ENCODE measurements at regions not wholly inside any gene's neighbourhood (a gene's known extent, or its start where the extent isn't known, plus 50 kb on each side); places are given as distances from the start of the nearest gene placed in this dataset.

DNA sequence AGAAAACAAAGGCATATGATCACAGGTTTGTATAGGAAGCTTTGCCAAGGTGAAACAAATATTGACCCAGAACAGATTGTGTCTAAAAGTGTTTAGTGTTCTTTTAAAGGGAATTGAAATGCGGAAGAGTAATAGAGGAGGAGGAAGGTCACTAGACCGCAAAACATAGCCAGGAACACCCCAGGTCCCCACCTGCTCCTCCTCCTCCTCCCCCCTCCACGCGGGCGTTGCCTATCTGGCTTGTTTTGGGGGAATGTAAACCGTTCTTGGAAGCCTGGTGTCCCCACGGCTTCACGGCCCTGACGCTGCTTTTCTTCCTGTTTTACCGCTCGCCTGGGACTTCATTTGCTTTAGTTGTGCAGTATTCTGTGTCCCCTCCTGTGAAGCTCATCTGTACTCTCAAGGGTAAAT is 81.0 kb upstream of the PFKP start:
- TF ChIP-seq, protein P1, sequence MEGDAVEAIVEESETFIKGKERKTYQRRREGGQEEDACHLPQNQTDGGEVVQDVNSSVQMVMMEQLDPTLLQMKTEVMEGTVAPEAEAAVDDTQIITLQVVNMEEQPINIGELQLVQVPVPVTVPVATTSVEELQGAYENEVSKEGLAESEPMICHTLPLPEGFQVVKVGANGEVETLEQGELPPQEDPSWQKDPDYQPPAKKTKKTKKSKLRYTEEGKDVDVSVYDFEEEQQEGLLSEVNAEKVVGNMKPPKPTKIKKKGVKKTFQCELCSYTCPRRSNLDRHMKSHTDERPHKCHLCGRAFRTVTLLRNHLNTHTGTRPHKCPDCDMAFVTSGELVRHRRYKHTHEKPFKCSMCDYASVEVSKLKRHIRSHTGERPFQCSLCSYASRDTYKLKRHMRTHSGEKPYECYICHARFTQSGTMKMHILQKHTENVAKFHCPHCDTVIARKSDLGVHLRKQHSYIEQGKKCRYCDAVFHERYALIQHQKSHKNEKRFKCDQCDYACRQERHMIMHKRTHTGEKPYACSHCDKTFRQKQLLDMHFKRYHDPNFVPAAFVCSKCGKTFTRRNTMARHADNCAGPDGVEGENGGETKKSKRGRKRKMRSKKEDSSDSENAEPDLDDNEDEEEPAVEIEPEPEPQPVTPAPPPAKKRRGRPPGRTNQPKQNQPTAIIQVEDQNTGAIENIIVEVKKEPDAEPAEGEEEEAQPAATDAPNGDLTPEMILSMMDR (conservative IDR thresholded peaks at IDR 0.05), result no peak
- TF ChIP-seq ZFX (IDR thresholded peaks at IDR 0.05), result no peak

Measured in C4-2B (cell line).